ENCODE measurements at regions not wholly inside any gene's neighbourhood (a gene's known extent, or its start where the extent isn't known, plus 50 kb on each side); places are given as distances from the start of the nearest gene placed in this dataset.

DNA sequence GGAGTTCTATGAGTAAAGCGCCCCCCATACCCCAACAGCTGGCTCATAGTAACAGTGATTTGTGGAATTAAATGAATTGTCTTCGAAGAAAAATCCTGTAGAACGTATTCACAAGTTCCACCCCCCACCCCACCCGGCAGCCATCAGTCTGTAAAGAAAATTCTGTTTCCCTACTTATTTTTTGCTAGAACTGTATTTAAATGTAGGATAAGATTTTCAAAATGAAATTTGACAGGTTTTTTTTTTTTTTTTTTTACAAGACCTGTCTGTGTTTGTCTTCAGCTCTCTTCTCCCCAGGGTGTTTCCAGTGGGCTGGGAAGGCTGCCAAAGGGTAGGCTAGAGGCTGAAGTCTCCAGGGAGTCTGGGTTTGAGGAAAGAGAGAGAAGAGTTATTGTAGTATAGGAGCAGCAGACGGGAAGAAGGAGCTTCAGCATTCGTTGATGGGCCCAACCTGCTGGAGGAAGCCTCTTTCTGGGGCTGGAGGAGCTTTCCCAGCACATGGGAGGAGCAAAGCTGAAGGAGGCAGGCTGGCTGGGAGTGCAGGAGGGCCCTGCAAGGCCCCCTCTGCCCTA lies 130.6 kb upstream of the SEMA6D start:
- Mint-ChIP-seq H3K4me3 (peak overlapping the region in 1 of 4 donors; percentile 65), H3K9me3 (peaks cover 2 to 3% (median 2%) of the 10 kb centered on the region in 3 donors), H3K4me1 (no peaks in the 10 kb centered on the region), H3K27me3 (peaks cover 5% of the 10 kb centered on the region), H3K27ac (no peak overlapping the region), H3K36me3 (no peaks in the 10 kb centered on the region)

DNA sequence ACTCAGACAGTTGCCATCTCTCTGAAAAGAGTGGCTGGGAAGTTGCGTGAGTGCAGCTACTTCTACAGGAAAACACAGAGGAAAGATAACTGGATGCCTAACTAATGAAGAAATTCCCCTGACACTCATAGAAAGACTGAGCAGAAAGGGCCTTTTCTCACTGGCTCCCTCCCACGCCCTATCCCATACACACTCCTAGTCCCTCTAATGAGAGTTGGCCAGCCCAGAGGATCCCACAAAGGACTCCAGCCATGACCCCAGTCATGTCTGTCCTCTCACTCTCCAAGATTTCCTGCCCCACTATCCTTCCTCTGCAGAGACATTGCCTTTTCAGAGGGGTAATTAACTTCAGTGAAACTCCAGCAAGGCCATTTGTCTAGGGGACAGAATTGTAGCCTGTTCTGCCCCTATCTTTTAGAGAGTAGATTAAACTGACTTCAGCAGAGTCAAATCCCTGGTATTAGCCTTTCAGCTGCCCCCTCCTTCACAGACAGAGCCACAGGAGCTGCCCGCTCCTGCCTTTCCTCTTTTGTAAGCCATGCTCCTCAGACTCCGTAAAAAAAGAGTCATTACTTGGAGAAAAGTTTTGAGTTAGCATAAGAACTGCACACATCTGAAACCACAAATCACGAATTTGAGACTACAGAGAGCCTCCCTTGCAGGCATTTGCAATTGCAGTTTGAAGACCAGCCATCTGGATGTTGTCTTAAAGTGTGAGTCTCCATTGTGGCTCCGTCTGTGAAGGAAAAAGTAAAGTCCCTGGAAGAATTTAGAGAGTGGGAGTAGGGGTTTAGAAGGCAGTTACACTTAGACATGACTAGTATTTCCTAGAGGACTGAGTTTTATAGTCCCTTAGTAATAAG lies 129.1 kb upstream of the SEMA6D start:
- H3K27me3 Mint-ChIP-seq, result peaks cover 5% of the 10 kb centered on the region
- H3K27ac Mint-ChIP-seq, result no peak overlapping the region
- no peaks in the 10 kb centered on the region for H3K4me1 Mint-ChIP-seq
- H3K36me3 Mint-ChIP-seq, result no peaks in the 10 kb centered on the region
- no peak overlapping the region for H3K4me3 Mint-ChIP-seq
- peaks cover 0 to 2% (median 2%) of the 10 kb centered on the region in 3 donors for H3K9me3 Mint-ChIP-seq

- Mint-ChIP-seq H3K36me3 (no peaks in the 10 kb centered on the region), H3K27me3 (peaks cover 5% of the 10 kb centered on the region), H3K4me1 (no peaks in the 10 kb centered on the region), H3K4me3 (no peak overlapping the region), H3K27ac (no peak overlapping the region), H3K9me3 (peaks cover 0 to 2% (median 2%) of the 10 kb centered on the region in 3 donors)
Observed at GRCh38 chr15:47588958-47589357, 128.3 kb upstream of the SEMA6D start.

GRCh38 chr15:47598996-47599395 lies 118.3 kb upstream of the SEMA6D start:
- no peak overlapping the region for H3K27ac Mint-ChIP-seq
- H3K36me3 Mint-ChIP-seq, result peaks cover 1% of the 10 kb centered on the region
- peaks cover 0 to 3% (median 0%) of the 10 kb centered on the region in 3 donors for H3K4me1 Mint-ChIP-seq
- peaks cover 4% of the 10 kb centered on the region for H3K27me3 Mint-ChIP-seq
- H3K4me3 Mint-ChIP-seq, result no peak overlapping the region
- peaks cover 5 to 9% (median 6%) of the 10 kb centered on the region in 3 donors for H3K9me3 Mint-ChIP-seq

DNA sequence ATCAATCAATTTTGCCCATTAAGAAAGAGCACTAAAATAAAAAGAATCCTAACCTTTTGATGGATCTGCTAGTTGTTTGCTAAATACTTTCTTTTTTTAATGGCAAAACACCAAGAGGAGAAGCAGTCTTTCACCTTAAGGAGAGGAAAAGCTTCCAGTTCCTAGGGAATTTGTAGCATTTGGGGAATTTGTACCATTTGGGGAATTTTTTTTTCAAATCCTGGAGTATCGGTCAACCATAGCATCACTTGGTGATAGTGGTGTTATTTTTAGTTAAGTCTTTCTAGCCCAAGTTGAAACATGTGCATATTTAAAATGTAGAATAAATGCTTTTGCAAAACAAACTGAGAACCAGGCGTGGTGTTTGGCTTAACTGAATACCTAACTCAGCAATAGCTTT lies 117.5 kb upstream of the SEMA6D start:
- peaks cover 1% of the 10 kb centered on the region for H3K36me3 Mint-ChIP-seq
- H3K4me1 Mint-ChIP-seq, result peaks cover 0 to 1% (median 0%) of the 10 kb centered on the region in 3 donors
- peaks cover 4% of the 10 kb centered on the region for H3K27me3 Mint-ChIP-seq
- H3K4me3 Mint-ChIP-seq, result no peak overlapping the region
- no peak overlapping the region for H3K27ac Mint-ChIP-seq
- peaks cover 5 to 8% (median 7%) of the 10 kb centered on the region in 3 donors for H3K9me3 Mint-ChIP-seq

GRCh38 chr15:47602121-47602520 lies 115.2 kb upstream of the SEMA6D start:
- peaks cover 1% of the 10 kb centered on the region for H3K36me3 Mint-ChIP-seq
- H3K27ac Mint-ChIP-seq, result no peak overlapping the region
- no peak overlapping the region for H3K4me3 Mint-ChIP-seq
- peaks cover 4% of the 10 kb centered on the region for H3K27me3 Mint-ChIP-seq
- peaks cover 0 to 3% (median 0%) of the 10 kb centered on the region in 3 donors for H3K9me3 Mint-ChIP-seq
- H3K4me1 Mint-ChIP-seq, result peaks cover 0 to 1% (median 0%) of the 10 kb centered on the region in 3 donors

- peaks cover 0 to 1% (median 0%) of the 10 kb centered on the region in 3 donors for H3K4me1 Mint-ChIP-seq
- peaks cover 0 to 3% (median 0%) of the 10 kb centered on the region in 3 donors for H3K9me3 Mint-ChIP-seq
- H3K4me3 Mint-ChIP-seq, result no peak overlapping the region
- peaks cover 4% of the 10 kb centered on the region for H3K27me3 Mint-ChIP-seq
- H3K36me3 Mint-ChIP-seq, result peaks cover 1% of the 10 kb centered on the region
- no peak overlapping the region for H3K27ac Mint-ChIP-seq
Observed at GRCh38 chr15:47603026-47603425, 114.3 kb upstream of the SEMA6D start.

DNA sequence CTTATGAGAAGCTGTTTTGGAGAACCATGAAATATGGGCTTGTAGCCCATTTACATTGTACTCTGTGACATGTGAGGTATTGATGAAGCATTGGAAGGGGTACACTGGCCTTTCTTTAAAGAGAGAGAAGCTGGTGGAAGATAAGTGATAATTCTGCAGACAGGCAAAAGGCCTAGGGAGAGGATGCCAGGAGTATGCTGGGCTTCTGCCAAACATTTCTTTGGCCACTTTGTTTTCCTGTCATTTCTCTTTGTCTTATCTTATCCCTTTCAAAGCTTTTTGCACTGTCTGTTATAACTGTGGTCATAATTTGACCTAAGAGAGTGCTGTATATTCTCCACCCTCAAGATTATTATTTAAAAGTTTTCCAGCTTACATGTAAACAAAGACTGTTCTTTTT lies 109.6 kb upstream of the SEMA6D start:
- Mint-ChIP-seq H3K27me3 (no peaks in the 10 kb centered on the region), H3K4me3 (no peak overlapping the region), H3K36me3 (peaks cover 2% of the 10 kb centered on the region), H3K4me1 (no peaks in the 10 kb centered on the region), H3K27ac (no peak overlapping the region), H3K9me3 (peaks cover 0 to 2% (median 0%) of the 10 kb centered on the region in 3 donors)

DNA sequence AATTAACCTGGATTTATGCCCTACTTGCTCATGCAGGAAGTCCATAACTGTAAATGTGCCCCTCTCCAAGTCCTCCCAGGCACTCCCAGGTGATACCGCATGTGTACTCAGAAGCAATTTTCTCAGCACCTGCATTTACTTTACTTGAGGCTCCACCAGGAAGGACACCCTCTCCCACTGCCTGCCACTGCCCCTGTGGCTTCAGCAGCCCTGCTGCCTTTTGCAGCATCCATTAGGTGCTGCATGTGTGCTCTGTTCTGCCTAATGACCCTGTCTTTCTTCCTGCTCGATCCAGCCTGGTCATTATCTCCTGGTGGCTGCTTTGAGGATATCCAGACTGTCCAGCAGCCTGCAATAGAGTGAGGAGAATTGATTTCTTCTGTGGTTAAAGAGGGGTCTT lies 107.6 kb upstream of the SEMA6D start:
- no peak overlapping the region for H3K27ac Mint-ChIP-seq
- H3K27me3 Mint-ChIP-seq, result no peaks in the 10 kb centered on the region
- no peaks in the 10 kb centered on the region for H3K9me3 Mint-ChIP-seq
- peaks cover 2% of the 10 kb centered on the region for H3K36me3 Mint-ChIP-seq
- no peaks in the 10 kb centered on the region for H3K4me1 Mint-ChIP-seq
- no peak overlapping the region for H3K4me3 Mint-ChIP-seq

DNA sequence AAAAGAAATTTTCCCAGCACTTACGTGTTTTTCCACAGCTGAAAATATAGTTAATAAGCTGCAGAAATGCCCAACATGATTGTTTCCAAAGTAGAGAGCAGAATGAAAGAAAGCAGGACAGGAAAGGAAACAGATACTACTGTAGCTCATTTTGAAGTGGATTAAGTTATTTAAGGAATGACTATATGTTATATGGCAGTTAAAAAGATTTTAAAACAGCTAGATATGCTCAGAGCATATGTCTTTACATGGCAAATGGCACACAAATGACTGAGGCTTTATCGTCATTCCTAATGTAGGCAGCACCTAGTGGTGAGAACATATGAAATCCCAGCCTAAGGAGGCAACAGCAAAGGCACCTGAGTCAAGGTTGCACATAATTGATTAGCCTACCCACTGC lies 106.6 kb upstream of the SEMA6D start:
- Mint-ChIP-seq H3K27ac (no peak overlapping the region), H3K4me3 (no peak overlapping the region), H3K36me3 (peaks cover 2% of the 10 kb centered on the region), H3K9me3 (no peaks in the 10 kb centered on the region), H3K4me1 (no peaks in the 10 kb centered on the region), H3K27me3 (no peaks in the 10 kb centered on the region)

GRCh38 chr15:47614360-47615011 lies 102.8 kb upstream of the SEMA6D start:
- Mint-ChIP-seq H3K27ac (no peak overlapping the region), H3K9me3 (no peaks in the 10 kb centered on the region), H3K27me3 (no peaks in the 10 kb centered on the region), H3K36me3 (peaks cover 2% of the 10 kb centered on the region), H3K4me3 (no peak overlapping the region), H3K4me1 (no peaks in the 10 kb centered on the region)

GRCh38 chr15:47616876-47617275 lies 100.4 kb upstream of the SEMA6D start:
- Mint-ChIP-seq H3K9me3 (no peaks in the 10 kb centered on the region), H3K4me1 (no peaks in the 10 kb centered on the region), H3K27ac (no peak overlapping the region), H3K4me3 (no peak overlapping the region), H3K27me3 (no peaks in the 10 kb centered on the region), H3K36me3 (no peaks in the 10 kb centered on the region)

DNA sequence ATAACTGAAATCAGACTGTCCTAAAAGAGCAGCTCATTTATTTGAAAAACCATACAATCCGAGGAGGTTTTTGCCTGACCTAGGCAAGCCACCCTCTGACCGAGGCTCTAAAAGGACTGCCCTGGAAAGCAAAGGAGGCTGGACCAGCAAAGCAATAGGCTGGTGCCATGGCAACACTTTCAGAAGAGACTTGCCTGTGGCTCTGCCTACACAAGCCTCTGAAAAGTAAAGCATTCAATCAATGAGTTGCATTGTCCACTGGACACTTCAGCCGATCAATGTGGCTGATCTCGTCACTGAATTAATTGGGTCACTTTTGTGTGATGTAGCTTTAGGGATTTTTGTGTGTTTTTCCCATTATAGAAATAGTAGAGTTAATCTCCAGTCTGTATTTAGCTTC lies 99.1 kb upstream of the SEMA6D start:
- Mint-ChIP-seq H3K27me3 (no peaks in the 10 kb centered on the region), H3K4me3 (no peak overlapping the region), H3K4me1 (no peaks in the 10 kb centered on the region), H3K9me3 (no peaks in the 10 kb centered on the region), H3K36me3 (no peaks in the 10 kb centered on the region), H3K27ac (no peak overlapping the region)

DNA sequence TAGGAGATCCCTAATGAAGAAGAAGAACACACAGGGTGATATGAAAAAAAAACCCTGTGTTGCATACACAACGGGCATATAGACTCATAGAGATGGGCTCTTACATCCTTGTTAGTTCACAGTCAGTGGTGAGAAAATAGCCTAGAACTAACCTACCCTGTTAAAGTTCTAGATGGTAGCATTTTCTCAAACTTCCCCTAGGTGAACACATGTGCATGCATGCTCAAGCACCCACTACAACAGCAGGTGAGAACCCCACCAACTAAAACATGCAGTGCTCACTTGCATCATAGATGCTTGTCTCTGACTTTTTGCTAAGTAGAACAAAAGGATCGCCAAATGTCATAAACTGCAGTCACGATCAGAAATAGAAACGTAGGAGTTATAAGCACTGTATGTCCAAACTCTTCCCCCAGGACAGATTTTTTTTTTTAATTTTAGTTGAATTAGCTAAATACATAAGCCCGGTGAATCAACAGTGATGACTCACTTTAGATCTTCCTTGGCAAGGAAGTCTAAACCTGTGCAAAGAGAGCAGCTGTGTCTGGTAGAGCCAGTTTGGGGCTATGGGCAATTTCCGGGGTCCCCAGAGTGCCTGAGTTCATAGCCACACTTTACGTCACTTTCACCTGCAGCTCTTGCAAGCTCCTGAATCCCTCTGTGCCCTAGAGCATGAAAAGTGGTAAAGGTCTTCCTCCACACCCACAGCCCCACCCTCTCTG lies 96.2 kb upstream of the SEMA6D start:
- Mint-ChIP-seq H3K4me1 (peaks cover 0 to 2% (median 0%) of the 10 kb centered on the region in 3 donors), H3K4me3 (no peak overlapping the region), H3K27me3 (no peaks in the 10 kb centered on the region), H3K36me3 (no peaks in the 10 kb centered on the region), H3K9me3 (no peaks in the 10 kb centered on the region), H3K27ac (no peak overlapping the region)

DNA sequence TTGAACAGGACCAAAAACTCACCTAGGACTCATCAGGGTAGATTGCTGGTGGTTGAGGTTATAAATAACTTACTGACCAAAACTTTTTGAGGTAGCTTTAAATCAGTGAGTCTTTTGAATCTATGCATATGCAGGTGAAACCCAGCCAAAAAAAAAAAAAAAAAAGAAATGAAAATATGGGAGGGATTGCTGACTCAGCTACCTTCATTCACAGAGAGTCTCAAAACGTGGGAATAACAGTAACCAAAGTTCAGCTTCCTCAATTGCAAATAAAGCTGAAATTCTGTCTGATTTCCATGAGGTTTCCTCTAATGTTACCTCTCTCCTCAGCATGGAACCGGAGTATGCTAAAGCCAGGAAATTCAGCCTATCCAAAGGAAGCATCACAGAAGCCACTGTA lies 95.2 kb upstream of the SEMA6D start:
- Mint-ChIP-seq H3K4me1 (peaks cover 0 to 2% (median 0%) of the 10 kb centered on the region in 3 donors), H3K4me3 (no peak overlapping the region), H3K27me3 (no peaks in the 10 kb centered on the region), H3K9me3 (no peaks in the 10 kb centered on the region), H3K27ac (no peak overlapping the region), H3K36me3 (no peaks in the 10 kb centered on the region)

Data from IgD-negative memory B cell (primary cell).